ENCODE measurements at regions not wholly inside any gene's neighbourhood (a gene's known extent, or its start where the extent isn't known, plus 50 kb on each side); places are given as distances from the start of the nearest gene placed in this dataset.

- Histone ChIP-seq H3K36me3 (no peaks in the 10 kb centered on the region), H3K4me1 (no peaks in the 10 kb centered on the region), H3K27me3 (no peaks in the 10 kb centered on the region), H3K27ac (no peak overlapping the region), H3K9me3 (no peaks in the 10 kb centered on the region), H3K4me3 (no peak overlapping the region)
- no peak for DNase-seq (ENCODE audit: low spot score)
- no peak for TF ChIP-seq CTCF (IDR thresholded peaks at IDR 0.05)
These were observed 378.4 kb upstream of the HNRNPA3 start for GRCh38 chr2:176834226-176834625.

GRCh38 chr2:176843208-176843607 is 369.4 kb upstream of the HNRNPA3 start:
- DNase-seq (ENCODE audit: low spot score): no peak

DNA sequence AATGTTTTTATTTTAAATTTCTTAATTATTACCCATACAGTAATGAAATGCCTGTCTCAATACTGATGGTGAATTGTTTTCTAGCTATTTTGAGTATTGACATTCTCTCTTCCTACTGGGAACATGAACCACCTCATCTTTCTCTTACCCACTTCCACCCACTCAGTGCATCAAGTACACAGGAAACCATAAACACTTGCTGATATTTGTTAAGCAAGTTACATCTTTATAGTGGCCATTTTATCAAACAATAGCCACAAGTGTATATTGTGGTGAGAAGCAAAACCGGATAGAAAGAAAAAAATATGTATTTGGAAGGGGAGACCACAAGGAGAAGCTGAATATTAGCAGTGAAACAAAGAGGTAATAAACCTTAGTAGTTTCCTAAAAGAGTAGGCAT is 368.1 kb upstream of the HNRNPA3 start:
- H3K27me3 ChIP-seq: no peaks in the 10 kb centered on the region
- DNase-seq (ENCODE audit: low spot score): no peak
- no peaks in the 10 kb centered on the region for H3K9me3 ChIP-seq
- H3K27ac ChIP-seq: no peak overlapping the region
- H3K4me1 ChIP-seq: no peaks in the 10 kb centered on the region
- no peak overlapping the region for H3K4me3 ChIP-seq
- no peaks in the 10 kb centered on the region for H3K36me3 ChIP-seq
- no peak for TF ChIP-seq CTCF (IDR thresholded peaks at IDR 0.05)

More at GRCh38 chr2:176843208-176843607, 369.4 kb upstream of the HNRNPA3 start:
- H3K9me3 ChIP-seq: no peaks in the 10 kb centered on the region
- no peaks in the 10 kb centered on the region for H3K27me3 ChIP-seq
- TF ChIP-seq CTCF (IDR thresholded peaks at IDR 0.05): no peak
- H3K36me3 ChIP-seq: no peaks in the 10 kb centered on the region
- no peak overlapping the region for H3K4me3 ChIP-seq
- H3K27ac ChIP-seq: no peak overlapping the region
- H3K4me1 ChIP-seq: no peaks in the 10 kb centered on the region

DNA sequence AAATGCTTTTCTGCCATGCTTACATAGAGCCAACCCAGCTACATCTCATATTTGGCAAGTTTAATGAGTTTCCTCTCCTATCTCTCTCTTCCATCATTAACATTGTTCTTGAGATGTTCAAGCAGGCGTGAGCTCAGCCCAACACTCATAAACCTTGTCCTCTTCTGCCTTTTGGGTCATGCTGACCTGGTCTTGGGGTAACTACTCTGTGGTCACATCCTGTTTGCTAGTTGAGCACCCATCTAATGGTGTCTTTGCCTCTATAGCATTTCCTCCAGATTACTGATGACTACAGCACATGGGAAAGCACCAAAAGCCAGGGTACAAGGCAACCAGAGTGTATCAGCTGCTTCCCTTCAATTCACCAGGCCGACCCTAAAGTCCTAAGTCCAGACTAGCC is 366.9 kb upstream of the HNRNPA3 start:
- H3K4me1 ChIP-seq: no peaks in the 10 kb centered on the region
- H3K27ac ChIP-seq: no peak overlapping the region
- TF ChIP-seq CTCF (IDR thresholded peaks at IDR 0.05): no peak

DNA sequence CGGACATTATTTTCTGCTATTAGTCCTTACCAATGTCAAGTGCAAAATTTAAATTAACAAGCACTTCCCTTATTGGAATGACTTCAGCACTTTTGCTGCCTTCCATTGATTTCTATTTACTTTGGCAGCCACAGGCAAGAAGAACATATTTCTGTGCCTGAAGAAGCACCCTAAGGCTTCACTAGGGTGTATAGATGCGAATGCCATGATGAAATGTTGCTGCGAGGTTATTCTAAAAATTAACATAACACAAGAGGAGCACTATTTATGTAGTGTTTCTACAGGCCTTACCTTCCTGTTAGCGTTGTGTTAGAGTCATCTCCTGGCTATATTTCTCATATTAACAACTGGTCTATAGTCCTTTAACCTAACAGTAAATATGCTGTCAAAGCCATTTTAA is 365.0 kb upstream of the HNRNPA3 start:
- Histone ChIP-seq H3K9me3 (no peaks in the 10 kb centered on the region), H3K27me3 (no peaks in the 10 kb centered on the region), H3K4me3 (no peak overlapping the region), H3K4me1 (no peaks in the 10 kb centered on the region), H3K27ac (no peak overlapping the region), H3K36me3 (no peaks in the 10 kb centered on the region)
- DNase-seq (ENCODE audit: low spot score): no peak
- no peak for TF ChIP-seq CTCF (IDR thresholded peaks at IDR 0.05)

More for the DNA sequence above, 366.9 kb upstream of the HNRNPA3 start:
- Histone ChIP-seq H3K9me3 (no peaks in the 10 kb centered on the region), H3K36me3 (no peaks in the 10 kb centered on the region), H3K4me3 (no peak overlapping the region), H3K27me3 (no peaks in the 10 kb centered on the region)
- no peak for DNase-seq (ENCODE audit: low spot score)

GRCh38 chr2:176848844-176849243 is 363.8 kb upstream of the HNRNPA3 start:
- no peaks in the 10 kb centered on the region for H3K9me3 ChIP-seq
- no peaks in the 10 kb centered on the region for H3K36me3 ChIP-seq
- H3K4me3 ChIP-seq: no peak overlapping the region
- no peak overlapping the region for H3K27ac ChIP-seq
- DNase-seq (ENCODE audit: low spot score): no peak
- H3K27me3 ChIP-seq: no peaks in the 10 kb centered on the region
- no peaks in the 10 kb centered on the region for H3K4me1 ChIP-seq
- no peak for TF ChIP-seq CTCF (IDR thresholded peaks at IDR 0.05)
